Lower leg skin (tissue), 3 donors: ENCODE measurements at regions not wholly inside any gene's neighbourhood (a gene's known extent, or its start where the extent isn't known, plus 50 kb on each side); places are given as distances from the start of the nearest gene placed in this dataset.

Experiments
- POLR2A ChIP-seq, 2 donors: fragments of 450-650 bp; IDR thresholded peaks; one replicate each; pipeline ENCODE4 v1.6.1; 2016 to 2017; ENCODE audit warnings: antibody characterized with exemption in 2 of 2, mild to moderate bottlenecking in 1 of 2, moderate library complexity in 1 of 2
- TF ChIP-seq, protein P1 (sequence below), 3 donors: fragments of 450-650 bp; IDR thresholded peaks; one replicate each; pipeline ENCODE4 v1.5.1; 2016; ENCODE audit warnings: antibody characterized with exemption in 3 of 3, mild to moderate bottlenecking in 3 of 3, moderate library complexity in 2 of 3

DNA sequence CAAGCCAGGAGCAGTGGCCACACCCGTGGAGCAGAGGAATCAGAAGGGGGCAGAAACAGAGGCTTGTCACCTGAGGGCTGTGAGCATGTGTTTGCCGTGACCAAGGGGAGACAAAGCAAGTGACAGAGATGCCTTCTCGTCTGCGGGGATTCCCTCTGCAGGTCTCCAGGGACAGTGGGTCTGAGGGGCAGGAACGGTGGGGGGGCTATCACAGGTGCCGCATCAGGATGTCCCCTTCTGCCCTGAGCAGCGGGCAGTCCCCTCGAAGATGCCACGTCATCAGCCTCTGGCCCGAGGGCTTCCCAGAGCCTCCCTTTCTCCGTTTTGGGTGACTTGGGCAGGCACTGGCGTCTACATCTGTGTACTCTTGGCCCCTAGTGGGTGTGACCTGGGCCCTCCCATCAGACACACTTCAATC lies 338.7 kb downstream of the PREX1 start:
- TF ChIP-seq, protein P1, sequence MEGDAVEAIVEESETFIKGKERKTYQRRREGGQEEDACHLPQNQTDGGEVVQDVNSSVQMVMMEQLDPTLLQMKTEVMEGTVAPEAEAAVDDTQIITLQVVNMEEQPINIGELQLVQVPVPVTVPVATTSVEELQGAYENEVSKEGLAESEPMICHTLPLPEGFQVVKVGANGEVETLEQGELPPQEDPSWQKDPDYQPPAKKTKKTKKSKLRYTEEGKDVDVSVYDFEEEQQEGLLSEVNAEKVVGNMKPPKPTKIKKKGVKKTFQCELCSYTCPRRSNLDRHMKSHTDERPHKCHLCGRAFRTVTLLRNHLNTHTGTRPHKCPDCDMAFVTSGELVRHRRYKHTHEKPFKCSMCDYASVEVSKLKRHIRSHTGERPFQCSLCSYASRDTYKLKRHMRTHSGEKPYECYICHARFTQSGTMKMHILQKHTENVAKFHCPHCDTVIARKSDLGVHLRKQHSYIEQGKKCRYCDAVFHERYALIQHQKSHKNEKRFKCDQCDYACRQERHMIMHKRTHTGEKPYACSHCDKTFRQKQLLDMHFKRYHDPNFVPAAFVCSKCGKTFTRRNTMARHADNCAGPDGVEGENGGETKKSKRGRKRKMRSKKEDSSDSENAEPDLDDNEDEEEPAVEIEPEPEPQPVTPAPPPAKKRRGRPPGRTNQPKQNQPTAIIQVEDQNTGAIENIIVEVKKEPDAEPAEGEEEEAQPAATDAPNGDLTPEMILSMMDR (IDR thresholded peaks at IDR 0.05): no peak
- TF ChIP-seq POLR2A (IDR thresholded peaks at IDR 0.05): no peak
